ENCODE measurements at regions not wholly inside any gene's neighbourhood (a gene's known extent, or its start where the extent isn't known, plus 50 kb on each side); places are given as distances from the start of the nearest gene placed in this dataset.

DNA sequence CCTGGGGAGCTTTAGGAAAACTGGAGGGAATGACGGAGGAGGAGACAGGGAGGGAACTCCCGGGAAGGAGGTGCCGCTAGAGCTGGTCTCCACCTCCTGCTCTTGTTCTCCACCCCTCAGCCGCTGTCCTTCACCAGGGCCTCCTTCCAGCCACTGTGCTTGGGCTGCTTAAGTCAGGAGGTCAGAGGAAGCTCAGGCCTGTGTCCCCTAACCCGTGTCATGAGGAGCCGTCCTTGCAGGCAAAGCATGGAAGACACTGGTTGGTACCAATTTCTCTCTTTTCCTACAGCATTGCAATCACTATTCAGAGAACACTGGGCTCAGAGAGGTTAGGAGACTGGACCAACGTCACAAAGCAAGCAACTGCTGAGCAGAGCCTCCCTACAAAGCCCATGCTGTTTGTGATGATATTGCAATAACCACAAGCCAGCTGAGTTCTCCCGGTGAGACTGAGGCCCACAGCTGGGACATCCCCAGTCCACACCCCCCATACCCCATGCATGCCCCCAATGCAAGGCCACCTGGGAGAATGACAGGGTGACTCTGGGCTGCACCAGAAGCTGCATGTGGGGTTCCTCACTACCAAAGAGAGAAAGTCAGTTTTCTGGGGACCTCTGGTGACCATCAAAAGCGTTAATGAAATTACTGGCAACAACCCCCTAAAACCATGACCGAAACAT, 427.5 kb downstream of the NPHP4 start:
- TF ChIP-seq SP1 (IDR thresholded peaks at IDR 0.05), result no peak
- TF ChIP-seq HDGF (IDR thresholded peaks at IDR 0.05; ENCODE audit: borderline replicate concordance), result no peak
- no peak for TF ChIP-seq FOXM1 (IDR thresholded peaks at IDR 0.05; ENCODE audit: borderline replicate concordance)
- no peak for TF ChIP-seq FOXA1 (IDR thresholded peaks at IDR 0.05)
- TF ChIP-seq SUZ12 (IDR thresholded peaks at IDR 0.05), result no peak
- no peak for TF ChIP-seq NFRKB (IDR thresholded peaks at IDR 0.05)
- TF ChIP-seq TARDBP (IDR thresholded peaks at IDR 0.05), result no peak
- no peak for TF ChIP-seq BHLHE40 (IDR thresholded peaks at IDR 0.05; ENCODE audit: borderline replicate concordance)
- no peak for TF ChIP-seq ELF4 (IDR thresholded peaks at IDR 0.05)
- TF ChIP-seq ARNT (IDR thresholded peaks at IDR 0.05), result no peak
- TF ChIP-seq CTBP1 (IDR thresholded peaks at IDR 0.05; ENCODE audit: borderline replicate concordance), result no peak
- no peak for TF ChIP-seq FOXK2 (IDR thresholded peaks at IDR 0.05)
- TF ChIP-seq, protein P1, sequence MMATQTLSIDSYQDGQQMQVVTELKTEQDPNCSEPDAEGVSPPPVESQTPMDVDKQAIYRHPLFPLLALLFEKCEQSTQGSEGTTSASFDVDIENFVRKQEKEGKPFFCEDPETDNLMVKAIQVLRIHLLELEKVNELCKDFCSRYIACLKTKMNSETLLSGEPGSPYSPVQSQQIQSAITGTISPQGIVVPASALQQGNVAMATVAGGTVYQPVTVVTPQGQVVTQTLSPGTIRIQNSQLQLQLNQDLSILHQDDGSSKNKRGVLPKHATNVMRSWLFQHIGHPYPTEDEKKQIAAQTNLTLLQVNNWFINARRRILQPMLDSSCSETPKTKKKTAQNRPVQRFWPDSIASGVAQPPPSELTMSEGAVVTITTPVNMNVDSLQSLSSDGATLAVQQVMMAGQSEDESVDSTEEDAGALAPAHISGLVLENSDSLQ (IDR thresholded peaks at IDR 0.05), result no peak

Measured in HEK293T (cell line).